ENCODE measurements at regions not wholly inside any gene's neighbourhood (a gene's known extent, or its start where the extent isn't known, plus 50 kb on each side); places are given as distances from the start of the nearest gene placed in this dataset.

GRCh38 chr15:35771746-35772442 lies 225.9 kb upstream of the DPH6 start:
- Histone ChIP-seq H3K9me3 (ENCODE audit: severe bottlenecking) (no peaks in the 10 kb centered on the region), H3K36me3 (no peaks in the 10 kb centered on the region), H3K27ac (no peak overlapping the region), H3K4me3 (ENCODE audit: low read depth, low read length) (no peak overlapping the region), H3K27me3 (ENCODE audit: insufficient read depth, low read depth, severe bottlenecking) (no peaks in the 10 kb centered on the region)
- TF ChIP-seq CTCF (IDR thresholded peaks at IDR 0.05; ENCODE audit: low read depth, low read length), result no peak
- DNase-seq, result no peak

- Histone ChIP-seq H3K27ac (no peak overlapping the region), H3K9me3 (ENCODE audit: severe bottlenecking) (no peaks in the 10 kb centered on the region), H3K36me3 (no peaks in the 10 kb centered on the region), H3K27me3 (ENCODE audit: insufficient read depth, low read depth, severe bottlenecking) (no peaks in the 10 kb centered on the region), H3K4me3 (ENCODE audit: low read depth, low read length) (no peak overlapping the region)
- DNase-seq, result no peak
- TF ChIP-seq CTCF (IDR thresholded peaks at IDR 0.05; ENCODE audit: low read depth, low read length), result no peak
Observed at GRCh38 chr15:35774653-35775052, 228.7 kb upstream of the DPH6 start.

GRCh38 chr15:35775471-35775870 lies 229.5 kb upstream of the DPH6 start:
- Histone ChIP-seq H3K4me3 (ENCODE audit: low read depth, low read length) (no peak overlapping the region), H3K9me3 (ENCODE audit: severe bottlenecking) (no peaks in the 10 kb centered on the region), H3K27ac (no peak overlapping the region), H3K36me3 (no peaks in the 10 kb centered on the region), H3K27me3 (ENCODE audit: insufficient read depth, low read depth, severe bottlenecking) (no peaks in the 10 kb centered on the region)
- no peak for DNase-seq
- no peak for TF ChIP-seq CTCF (IDR thresholded peaks at IDR 0.05; ENCODE audit: low read depth, low read length)

- Histone ChIP-seq H3K4me3 (ENCODE audit: low read depth, low read length) (no peak overlapping the region), H3K27ac (no peak overlapping the region), H3K27me3 (ENCODE audit: insufficient read depth, low read depth, severe bottlenecking) (no peaks in the 10 kb centered on the region), H3K9me3 (ENCODE audit: severe bottlenecking) (no peaks in the 10 kb centered on the region), H3K36me3 (no peaks in the 10 kb centered on the region)
- DNase-seq, result no peak
- TF ChIP-seq CTCF (IDR thresholded peaks at IDR 0.05; ENCODE audit: low read depth, low read length), result no peak
Observed at GRCh38 chr15:35777061-35777460, 231.1 kb upstream of the DPH6 start.

GRCh38 chr15:35783203-35783602 lies 237.2 kb upstream of the DPH6 start:
- Histone ChIP-seq H3K9me3 (ENCODE audit: severe bottlenecking) (no peaks in the 10 kb centered on the region), H3K36me3 (no peaks in the 10 kb centered on the region), H3K27ac (no peak overlapping the region), H3K4me3 (ENCODE audit: low read depth, low read length) (no peak overlapping the region), H3K27me3 (ENCODE audit: insufficient read depth, low read depth, severe bottlenecking) (no peaks in the 10 kb centered on the region)
- no peak for TF ChIP-seq CTCF (IDR thresholded peaks at IDR 0.05; ENCODE audit: low read depth, low read length)
- no peak for DNase-seq

- no peaks in the 10 kb centered on the region for H3K9me3 ChIP-seq (ENCODE audit: severe bottlenecking)
- no peak overlapping the region for H3K4me3 ChIP-seq (ENCODE audit: low read depth, low read length)
- no peaks in the 10 kb centered on the region for H3K27me3 ChIP-seq (ENCODE audit: insufficient read depth, low read depth, severe bottlenecking)
- H3K36me3 ChIP-seq, result no peaks in the 10 kb centered on the region
- no peak for TF ChIP-seq CTCF (IDR thresholded peaks at IDR 0.05; ENCODE audit: low read depth, low read length)
- H3K27ac ChIP-seq, result no peak overlapping the region
- no peak for DNase-seq
Observed at GRCh38 chr15:35784745-35785144, 238.8 kb upstream of the DPH6 start.
